Sigmoid colon (tissue), 6 donors: ENCODE measurements at regions not wholly inside any gene's neighbourhood (a gene's known extent, or its start where the extent isn't known, plus 50 kb on each side); places are given as distances from the start of the nearest gene placed in this dataset.
A peak's percentile ranks its signal among the peaks of the same experiment; 100 is the strongest.

Experiments
- DNase-seq: peaks from one replicate; pipeline ENCODE4 v3.0.0-alpha.2; 2019
- H3K27ac ChIP-seq, 4 donors: fragments of 200-600 bp; sonication (generic); one replicate each; pipeline ENCODE4 v1.5.1; 2016 to 2019; ENCODE audit warnings: mild to moderate bottlenecking in 1 of 4
- H3K27me3 ChIP-seq, 3 donors: fragments of 200-600 bp; sonication (generic); one replicate each; pipeline ENCODE4 v1.5.1; 2019; ENCODE audit warnings: mild to moderate bottlenecking in 1 of 3
- H3K36me3 ChIP-seq, 4 donors: fragments of 200-600 bp; sonication (generic); one replicate each; pipeline ENCODE4 v1.5.1; 2016 to 2019
- H3K4me1 ChIP-seq, 4 donors: fragments of 200-600 bp; sonication (generic); one replicate each; pipeline ENCODE4 v1.5.1; 2017 to 2019
- H3K4me3 ChIP-seq, 4 donors: fragments of 200-600 bp; sonication (generic); one replicate each; pipeline ENCODE4 v1.5.1; 2017 to 2019; ENCODE audit warnings: mild to moderate bottlenecking in 2 of 4, moderate library complexity in 1 of 4
- H3K9me3 ChIP-seq, 4 donors: fragments of 200-600 bp in 3 of 4; sonication (generic) in 3 of 4; one replicate each; pipeline versions ENCODE4 v1.5.1 to v1.6.1; 2013 to 2019
- EP300 ChIP-seq, 4 donors: sonication (generic); formaldehyde crosslinking; IDR thresholded peaks; one replicate each; pipeline ENCODE4 v1.6.1; 2017; ENCODE audit warnings: antibody characterized with exemption in 4 of 4
- POLR2A ChIP-seq, 2 donors: fragments of 450-650 bp; IDR thresholded peaks; one replicate each; pipeline ENCODE4 v1.6.1; 2016; ENCODE audit warnings: antibody characterized with exemption in 2 of 2, mild to moderate bottlenecking in 2 of 2, moderate library complexity in 2 of 2
- POLR2AphosphoS5 ChIP-seq, 4 donors: sonication (generic); formaldehyde crosslinking; IDR thresholded peaks; one replicate each; pipeline ENCODE4 v1.6.1; 2017; ENCODE audit warnings: antibody characterized with exemption in 4 of 4
- whole genome bisulfite sequencing, 2 donors: extraction: QIAGEN DNeasy Blood & Tissue Kit; methylation state at CpG; one replicate each; pipeline ENCODE4 v1.1.7; 2013; 5-methylcytosine and 5-hydroxymethylcytosine counted together
- intact Hi-C: fragments of 100-400 bp; cut with DNase I; formaldehyde crosslinking; loops from one replicate; pipeline ENCODE4 v1.15.1; 2023
- TF ChIP-seq, protein P1 (sequence below), 4 experiments: fragments of 450-650 bp in 3 of 4; fragments of 200-600 bp in 1 of 4; IDR thresholded peaks; one replicate each; pipeline ENCODE4 v1.5.1; 2016 to 2019; ENCODE audit warnings: antibody characterized with exemption in 4 of 4, mild to moderate bottlenecking in 3 of 4, moderate library complexity in 2 of 4
- donor health status: healthy with polysubstance abuse.
- donor health status: healthy.

GRCh38 chr5:166980666-166981065 lies 1310.8 kb upstream of the WWC1 start:
- Histone ChIP-seq H3K4me3 (peak overlapping the region; percentile 10 to 64 (median 60)), H3K36me3 (no peaks in the 10 kb centered on the region), H3K4me1 (peaks cover 0 to 21% (median 9%) of the 10 kb centered on the region in 4 donors), H3K27ac (peak overlapping the region; percentile 53 to 84 (median 77)), H3K27me3 (no peaks in the 10 kb centered on the region), H3K9me3 (no peaks in the 10 kb centered on the region)
- DNase-seq: no peak
- WGBS, 2 donors: 10 to 33% methylated on average over 1 of the region's 1 CpG
- TF ChIP-seq POLR2A (IDR thresholded peaks at IDR 0.05): no peak
- no peak for TF ChIP-seq EP300 (IDR thresholded peaks at IDR 0.05)
- TF ChIP-seq, protein P1, sequence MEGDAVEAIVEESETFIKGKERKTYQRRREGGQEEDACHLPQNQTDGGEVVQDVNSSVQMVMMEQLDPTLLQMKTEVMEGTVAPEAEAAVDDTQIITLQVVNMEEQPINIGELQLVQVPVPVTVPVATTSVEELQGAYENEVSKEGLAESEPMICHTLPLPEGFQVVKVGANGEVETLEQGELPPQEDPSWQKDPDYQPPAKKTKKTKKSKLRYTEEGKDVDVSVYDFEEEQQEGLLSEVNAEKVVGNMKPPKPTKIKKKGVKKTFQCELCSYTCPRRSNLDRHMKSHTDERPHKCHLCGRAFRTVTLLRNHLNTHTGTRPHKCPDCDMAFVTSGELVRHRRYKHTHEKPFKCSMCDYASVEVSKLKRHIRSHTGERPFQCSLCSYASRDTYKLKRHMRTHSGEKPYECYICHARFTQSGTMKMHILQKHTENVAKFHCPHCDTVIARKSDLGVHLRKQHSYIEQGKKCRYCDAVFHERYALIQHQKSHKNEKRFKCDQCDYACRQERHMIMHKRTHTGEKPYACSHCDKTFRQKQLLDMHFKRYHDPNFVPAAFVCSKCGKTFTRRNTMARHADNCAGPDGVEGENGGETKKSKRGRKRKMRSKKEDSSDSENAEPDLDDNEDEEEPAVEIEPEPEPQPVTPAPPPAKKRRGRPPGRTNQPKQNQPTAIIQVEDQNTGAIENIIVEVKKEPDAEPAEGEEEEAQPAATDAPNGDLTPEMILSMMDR (IDR thresholded peaks at IDR 0.05): no peak
- TF ChIP-seq POLR2AphosphoS5 (IDR thresholded peaks at IDR 0.05): no peak
- intact Hi-C loops: loop anchor here (10.0 kb wide), 1 partner anchor 234 kb away; no protein-coding TSS in a partner anchor

DNA sequence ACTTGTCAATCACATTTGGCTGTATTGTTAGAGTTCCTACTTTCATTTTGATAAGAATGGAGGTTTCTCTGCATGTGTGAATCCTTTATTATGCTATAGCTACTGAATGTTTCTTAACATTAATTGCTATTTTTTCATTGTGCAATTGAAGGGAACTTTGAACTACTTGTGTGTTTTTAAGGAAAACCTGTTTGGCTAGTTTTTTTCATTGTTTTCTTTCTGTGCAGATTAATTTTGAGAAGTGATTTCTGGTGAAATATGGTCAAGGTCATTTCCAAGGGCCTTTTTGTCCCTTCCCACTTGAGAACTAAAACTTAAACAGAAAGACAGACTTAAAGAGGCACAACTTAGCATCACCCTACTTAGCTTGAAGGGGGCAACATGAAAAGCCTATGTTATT lies 1309.2 kb upstream of the WWC1 start:
- Histone ChIP-seq H3K4me3 (peak overlapping the region; percentile 10 to 64 (median 60)), H3K9me3 (no peaks in the 10 kb centered on the region), H3K36me3 (no peaks in the 10 kb centered on the region), H3K4me1 (peaks cover 0 to 21% (median 9%) of the 10 kb centered on the region in 4 donors), H3K27ac (peak overlapping the region; percentile 53 to 84 (median 77)), H3K27me3 (no peaks in the 10 kb centered on the region)
- intact Hi-C loops: loop anchor here (10.0 kb wide), 1 partner anchor 233 kb away; no protein-coding TSS in a partner anchor
- no peak for DNase-seq
- TF ChIP-seq, protein P1 (IDR thresholded peaks at IDR 0.05): no peak
- TF ChIP-seq EP300 (IDR thresholded peaks at IDR 0.05) (no peak), POLR2AphosphoS5 (IDR thresholded peaks at IDR 0.05) (no peak)

DNA sequence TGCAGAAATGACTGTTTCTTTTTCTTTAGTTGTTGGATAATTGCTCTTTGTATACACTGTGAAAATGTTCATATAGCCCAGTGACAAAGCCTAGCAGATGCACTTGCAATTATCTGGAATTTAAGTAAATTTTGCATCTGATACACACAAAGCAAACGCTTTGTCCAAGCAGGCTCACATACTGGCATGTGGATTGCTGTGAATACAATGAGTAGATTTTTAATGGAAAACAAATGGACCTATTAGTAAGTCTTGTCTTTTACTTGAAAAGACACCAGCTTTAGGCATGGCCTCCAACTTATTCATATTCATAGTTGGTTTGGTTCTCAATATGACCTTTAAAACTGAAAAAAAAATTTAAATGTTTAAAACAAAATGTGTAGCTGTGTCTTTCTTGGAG lies 1299.8 kb upstream of the WWC1 start:
- 81 to 86% methylated on average over 1 of the region's 1 CpG for WGBS, 2 donors
- TF ChIP-seq, protein P1 (IDR thresholded peaks at IDR 0.05): no peak

DNA sequence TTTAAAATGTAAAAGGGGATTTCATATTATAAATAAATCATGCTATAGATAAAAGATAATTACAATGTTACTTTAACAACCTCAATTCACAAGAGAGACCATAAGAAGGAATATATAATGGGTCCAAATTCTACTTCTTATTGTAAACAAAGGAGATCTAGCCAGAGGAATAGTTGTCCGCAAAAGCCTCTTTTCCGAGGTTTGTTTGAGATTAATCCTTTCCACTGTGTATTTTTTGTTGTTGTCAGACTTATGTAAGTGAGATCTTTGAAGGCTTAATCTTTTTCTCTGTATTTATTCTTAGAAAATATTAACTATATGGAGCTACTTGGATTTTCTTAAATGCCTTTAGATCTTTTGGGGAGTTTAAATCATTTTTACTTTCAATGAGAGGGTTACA lies 1299.3 kb upstream of the WWC1 start:
- TF ChIP-seq POLR2A (IDR thresholded peaks at IDR 0.05) (no peak), POLR2AphosphoS5 (IDR thresholded peaks at IDR 0.05) (no peak), EP300 (IDR thresholded peaks at IDR 0.05) (no peak)
- TF ChIP-seq, protein P1 (IDR thresholded peaks at IDR 0.05): no peak
- peak overlapping the region; percentile 52 to 79 (median 68) for H3K27ac ChIP-seq
- no peaks in the 10 kb centered on the region for H3K9me3 ChIP-seq
- no peak for DNase-seq
- no peaks in the 10 kb centered on the region for H3K36me3 ChIP-seq
- intact Hi-C loops: no loop called here
- WGBS, 2 donors: 17 to 57% methylated on average over 2 of the region's 2 CpGs
- no peaks in the 10 kb centered on the region for H3K27me3 ChIP-seq
- no peak overlapping the region for H3K4me3 ChIP-seq
- H3K4me1 ChIP-seq: peaks cover 0 to 42% (median 29%) of the 10 kb centered on the region in 4 donors

More for the DNA sequence above, 1299.8 kb upstream of the WWC1 start:
- Histone ChIP-seq H3K36me3 (no peaks in the 10 kb centered on the region), H3K27me3 (no peaks in the 10 kb centered on the region), H3K4me3 (no peak overlapping the region), H3K4me1 (peaks cover 0 to 42% (median 29%) of the 10 kb centered on the region in 4 donors), H3K9me3 (no peaks in the 10 kb centered on the region), H3K27ac (peak overlapping the region in 2 of 4 donors; percentile 29 to 79)
- DNase-seq: no peak
- intact Hi-C loops: no loop called here
